Osteoblast (primary cell): ENCODE measurements at regions not wholly inside any gene's neighbourhood (a gene's known extent, or its start where the extent isn't known, plus 50 kb on each side); places are given as distances from the start of the nearest gene placed in this dataset.
A peak's percentile ranks its signal among the peaks of the same experiment; 100 is the strongest.

Experiments used
- DNase-seq: peaks from one replicate; pipeline ENCODE4 v3.0.0; 2011; ENCODE audit warnings: low spot score, mixed read lengths; ENCODE audit not compliant: insufficient read length; ENCODE audit errors: missing footprints
- H2AFZ ChIP-seq: 2 replicates; pipeline ENCODE4 v1.6.0; 2011; ENCODE audit warnings: mild to moderate bottlenecking, low read length
- H3K27ac ChIP-seq: 2 replicates; pipeline ENCODE4 v1.5.1; 2011; ENCODE audit warnings: mild to moderate bottlenecking, low read depth, low read length, moderate library complexity
- H3K27me3 ChIP-seq: 2 replicates; pipeline ENCODE4 v1.6.0; 2012; ENCODE audit warnings: mild to moderate bottlenecking, control low read depth, inconsistent platforms, low read length, moderate library complexity; ENCODE audit not compliant: insufficient read depth
- H3K36me3 ChIP-seq: 2 replicates; pipeline ENCODE4 v1.5.1; 2011; ENCODE audit warnings: mild to moderate bottlenecking, low read length, control low read depth, moderate library complexity; ENCODE audit not compliant: insufficient read depth
- H3K4me1 ChIP-seq: 2 replicates; pipeline ENCODE4 v1.5.1; 2011; ENCODE audit warnings: mild to moderate bottlenecking, low read length, control low read depth, moderate library complexity; ENCODE audit not compliant: insufficient read depth
- H3K4me2 ChIP-seq: 2 replicates; pipeline ENCODE4 v1.6.0; 2011; ENCODE audit warnings: mild to moderate bottlenecking, low read length; ENCODE audit not compliant: insufficient read depth
- H3K4me3 ChIP-seq: fragments of 200-600 bp; sonication (generic); 3 replicates; pipeline ENCODE4 v1.5.1; 2012; ENCODE audit warnings: mild to moderate bottlenecking, low read length, inconsistent platforms; ENCODE audit not compliant: insufficient read depth
- H3K79me2 ChIP-seq: 2 replicates; pipeline ENCODE4 v1.6.0; 2012; ENCODE audit warnings: mild to moderate bottlenecking, low read length, control low read depth, inconsistent platforms; ENCODE audit not compliant: insufficient read depth
- H3K9me3 ChIP-seq: 2 replicates; pipeline ENCODE4 v1.5.1; 2011; ENCODE audit warnings: low read depth, low read length, control low read depth
- H4K20me1 ChIP-seq: 2 replicates; pipeline ENCODE4 v1.6.0; 2012; ENCODE audit warnings: mild to moderate bottlenecking, low read length, control low read depth; ENCODE audit not compliant: insufficient read depth
- CTCF ChIP-seq: IDR thresholded peaks from 2 replicates; pipeline ENCODE4 v1.5.1; 2011; ENCODE audit warnings: mild to moderate bottlenecking, low read depth, low read length, moderate library complexity; ENCODE audit errors: extremely low read depth

- H3K36me3 ChIP-seq = no peaks in the 10 kb centered on the region
- TF ChIP-seq CTCF = no peak
- no peak overlapping the region for H3K4me3 ChIP-seq
- no peaks in the 10 kb centered on the region for H3K9me3 ChIP-seq
- DNase-seq = no peak
- no peaks in the 10 kb centered on the region for H4K20me1 ChIP-seq
- H3K79me2 ChIP-seq = peaks cover 3% of the 10 kb centered on the region
- peaks cover 35% of the 10 kb centered on the region for H3K4me1 ChIP-seq
- no peak overlapping the region for H3K27ac ChIP-seq
- H3K4me2 ChIP-seq = no peak overlapping the region
- no peak overlapping the region for H2AFZ ChIP-seq
- H3K27me3 ChIP-seq = no peaks in the 10 kb centered on the region
These were observed 153.4 kb upstream of the CCDC150 start for GRCh38 chr2:196486146-196486545.

- TF ChIP-seq CTCF = no peak
- peak overlapping the region; percentile 76 for H3K27ac ChIP-seq
- no peaks in the 10 kb centered on the region for H3K9me3 ChIP-seq
- no peaks in the 10 kb centered on the region for H3K79me2 ChIP-seq
- no peaks in the 10 kb centered on the region for H3K36me3 ChIP-seq
- peak; percentile 57 for DNase-seq
- no peaks in the 10 kb centered on the region for H3K27me3 ChIP-seq
- no peaks in the 10 kb centered on the region for H4K20me1 ChIP-seq
- H3K4me1 ChIP-seq = peaks cover 22% of the 10 kb centered on the region
- H2AFZ ChIP-seq = no peak overlapping the region
- H3K4me2 ChIP-seq = peak overlapping the region; percentile 15
- no peak overlapping the region for H3K4me3 ChIP-seq
These were observed 152.1 kb upstream of the CCDC150 start for GRCh38 chr2:196487417-196487816.

- Histone ChIP-seq H3K36me3 (no peaks in the 10 kb centered on the region), H3K9me3 (no peaks in the 10 kb centered on the region), H3K4me1 (peaks cover 14% of the 10 kb centered on the region), H3K4me2 (no peak overlapping the region), H4K20me1 (no peaks in the 10 kb centered on the region), H3K4me3 (no peak overlapping the region), H3K27me3 (no peaks in the 10 kb centered on the region), H3K79me2 (no peaks in the 10 kb centered on the region), H3K27ac (peak overlapping the region; percentile 40), H2AFZ (peak overlapping the region; percentile 39)
- TF ChIP-seq CTCF = no peak
- no peak for DNase-seq
These were observed 150.1 kb upstream of the CCDC150 start for GRCh38 chr2:196489371-196489770.

- no peaks in the 10 kb centered on the region for H3K9me3 ChIP-seq
- DNase-seq = no peak
- peaks cover 4% of the 10 kb centered on the region for H3K4me1 ChIP-seq
- no peak overlapping the region for H3K27ac ChIP-seq
- H3K79me2 ChIP-seq = no peaks in the 10 kb centered on the region
- H2AFZ ChIP-seq = no peak overlapping the region
- no peak overlapping the region for H3K4me2 ChIP-seq
- H3K4me3 ChIP-seq = no peak overlapping the region
- H3K36me3 ChIP-seq = no peaks in the 10 kb centered on the region
- no peaks in the 10 kb centered on the region for H4K20me1 ChIP-seq
- TF ChIP-seq CTCF = no peak
- H3K27me3 ChIP-seq = no peaks in the 10 kb centered on the region
These were observed 146.6 kb upstream of the CCDC150 start for GRCh38 chr2:196492946-196493345.
